Stimulated activated CD8-positive, alpha-beta memory T cell treated with anti-CD3 and anti-CD28 coated beads, Interleukin-4, amount 100 ng/mL, for 24 hours (primary cell): ENCODE measurements at regions not wholly inside any gene's neighbourhood (a gene's known extent, or its start where the extent isn't known, plus 50 kb on each side); places are given as distances from the start of the nearest gene placed in this dataset.

Experiments
- DNase-seq: peaks from one replicate; pipeline ENCODE4 v3.0.0-alpha.2; 2020; ENCODE audit warnings: low read depth

DNA sequence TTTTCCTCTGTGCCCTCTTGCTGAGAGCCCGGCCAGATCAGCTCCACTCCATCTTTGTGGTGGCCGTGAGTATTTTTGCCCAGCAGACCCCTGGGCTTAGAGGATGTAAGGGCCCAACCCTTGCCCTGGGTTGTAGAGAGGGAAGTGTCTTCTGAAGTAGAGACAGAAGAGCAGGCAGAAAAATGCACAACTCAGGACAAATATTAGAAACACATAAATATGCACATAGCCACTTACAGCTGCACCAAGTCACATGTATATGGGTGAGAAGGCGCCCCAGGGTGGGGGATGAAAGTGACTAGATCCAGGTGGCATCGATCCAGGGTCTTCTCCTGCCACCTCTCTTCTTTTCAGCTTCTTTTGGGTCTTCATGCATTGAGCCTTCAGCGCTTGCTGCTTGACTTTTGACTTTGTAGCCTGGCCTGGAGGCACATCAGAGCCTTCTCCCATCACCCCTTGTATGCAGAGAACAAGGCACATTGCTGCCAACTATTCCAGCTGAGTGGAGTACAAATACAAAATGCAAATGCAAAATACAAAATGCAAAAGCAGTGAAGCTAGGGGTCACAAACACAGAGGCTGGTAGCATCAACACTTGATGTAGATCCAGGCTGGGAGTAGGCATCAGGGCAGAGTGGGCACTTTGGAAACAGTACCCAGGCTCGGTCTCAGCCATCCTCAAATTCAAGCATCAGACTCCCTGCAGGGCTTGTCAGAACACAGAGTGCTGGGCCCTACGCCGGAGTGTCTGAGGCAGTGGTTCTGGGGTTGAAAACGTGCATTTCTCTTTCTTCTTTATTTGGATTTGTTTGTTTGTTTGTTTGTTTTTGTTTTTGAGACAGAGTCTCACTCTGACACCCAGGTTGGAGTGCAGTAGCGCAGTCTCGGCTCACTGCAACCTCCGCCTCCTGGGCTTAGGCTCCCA, 133.0 kb downstream of the ASB7 start:
- DNase-seq: no peak

DNA sequence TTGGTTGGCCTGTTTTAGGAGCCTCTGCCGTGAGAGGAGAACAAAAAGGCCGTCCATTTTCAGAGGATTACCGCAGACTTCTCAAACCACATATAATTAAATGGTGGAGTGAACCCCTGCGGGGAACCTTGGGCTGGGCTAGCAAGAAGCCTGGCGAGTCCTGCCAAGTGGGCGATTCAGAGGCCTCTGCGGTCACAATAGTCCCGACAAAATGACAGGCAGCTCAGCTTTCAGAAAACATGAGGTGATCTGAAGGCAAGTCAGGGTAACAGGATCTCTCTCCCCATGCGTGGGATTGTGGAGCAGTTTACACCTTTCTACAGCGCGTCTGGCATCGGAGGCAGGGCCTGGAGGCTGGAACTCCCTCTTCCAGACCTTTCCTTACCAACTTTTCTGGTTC, 134.8 kb downstream of the ASB7 start:
- no peak for DNase-seq

DNA sequence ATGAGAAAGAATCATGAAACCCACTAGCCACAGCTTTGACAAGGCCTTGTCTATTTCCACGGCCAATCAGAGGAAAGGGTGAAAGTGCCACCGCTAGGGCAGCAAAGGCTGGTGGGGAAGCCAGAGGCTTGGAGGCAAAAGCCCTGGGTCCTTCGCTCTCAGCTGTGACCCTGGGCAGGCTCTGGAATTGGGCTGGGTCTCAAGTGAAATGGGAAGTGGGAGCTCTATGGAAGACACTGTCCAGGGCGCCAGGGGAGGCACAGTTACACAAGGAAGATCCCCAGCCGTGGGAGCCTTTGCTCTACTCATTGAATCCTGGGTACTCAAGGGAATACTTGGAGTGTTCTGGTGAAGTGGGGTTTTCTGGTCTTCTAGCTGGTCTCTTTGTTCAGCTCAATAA, 136.2 kb downstream of the ASB7 start:
- no peak for DNase-seq

DNA sequence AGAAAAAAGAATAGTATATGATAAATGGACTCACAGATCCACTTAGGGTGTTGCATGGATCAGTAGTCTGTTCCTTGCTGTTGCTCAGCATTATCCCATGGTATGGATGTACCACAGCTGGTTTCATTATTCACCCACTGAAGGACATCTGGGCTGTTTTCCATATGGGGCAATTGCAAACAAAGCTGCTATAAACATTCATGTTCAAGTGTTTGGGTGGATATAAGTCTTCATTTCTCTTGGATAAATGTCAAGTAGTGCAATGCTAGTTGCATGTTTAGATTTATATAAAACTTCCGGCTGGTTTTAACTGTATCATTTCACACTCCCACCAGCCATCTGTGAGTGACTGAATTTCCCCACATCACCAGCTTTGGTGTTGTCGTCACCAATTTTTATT, 137.7 kb downstream of the ASB7 start:
- no peak for DNase-seq

DNA sequence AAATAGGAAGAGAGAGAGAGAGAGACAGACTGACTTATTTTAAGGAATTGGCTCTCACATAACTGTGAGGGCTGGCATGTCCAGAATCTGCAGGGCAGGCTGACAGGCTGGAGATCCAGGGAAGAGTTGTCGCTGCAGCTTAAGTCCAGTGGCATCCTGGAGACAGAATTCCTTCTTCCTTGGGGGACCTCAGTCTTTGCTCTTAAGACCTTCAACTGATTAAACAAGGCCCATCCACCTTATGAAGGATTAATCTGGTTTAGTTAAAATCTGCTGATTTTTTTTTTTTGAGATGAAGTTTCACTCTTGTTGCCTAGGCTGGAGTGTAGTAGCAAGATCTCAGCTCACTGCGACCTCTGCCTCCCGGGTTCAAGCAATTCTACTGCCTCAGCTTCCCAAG, 128.0 kb upstream of the ALDH1A3 start:
- DNase-seq: no peak

DNA sequence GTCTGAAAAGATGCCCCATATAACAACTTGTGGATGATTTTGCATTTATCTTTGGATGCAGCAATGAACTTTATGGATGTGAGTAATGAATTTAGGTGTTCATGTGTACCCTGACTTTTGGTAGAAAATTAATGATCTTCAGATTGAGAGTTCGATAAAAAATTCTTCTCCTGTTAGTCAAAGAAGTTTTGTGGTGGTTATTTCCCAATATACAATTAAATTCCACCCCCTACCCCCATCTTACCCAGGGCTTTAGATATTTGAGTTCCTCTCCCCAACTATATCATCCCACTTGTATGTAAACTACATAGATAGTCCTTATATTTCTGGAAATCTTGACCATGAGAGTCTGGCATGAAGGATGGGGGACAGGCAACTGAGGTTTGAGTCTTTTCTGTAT, 126.1 kb upstream of the ALDH1A3 start:
- no peak for DNase-seq

DNA sequence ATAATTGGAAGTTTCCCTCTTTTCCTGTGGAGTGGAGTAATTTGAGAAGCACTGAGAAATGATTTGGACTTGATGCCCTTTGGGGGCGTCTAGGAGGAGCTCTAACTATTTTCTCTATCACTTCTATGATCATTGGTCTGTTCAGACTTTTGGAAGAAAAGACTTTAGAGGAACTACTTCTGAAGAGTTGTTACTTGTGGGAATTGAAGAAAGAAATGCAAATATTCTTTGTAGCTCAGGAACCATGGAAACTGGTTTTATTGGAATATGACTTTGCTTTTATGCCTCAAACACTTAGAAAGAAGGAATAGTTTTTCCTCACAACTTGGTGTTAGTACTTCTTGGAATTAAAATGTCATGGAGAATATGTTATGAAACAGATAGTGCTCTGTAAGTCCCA, 122.0 kb upstream of the ALDH1A3 start:
- no peak for DNase-seq

DNA sequence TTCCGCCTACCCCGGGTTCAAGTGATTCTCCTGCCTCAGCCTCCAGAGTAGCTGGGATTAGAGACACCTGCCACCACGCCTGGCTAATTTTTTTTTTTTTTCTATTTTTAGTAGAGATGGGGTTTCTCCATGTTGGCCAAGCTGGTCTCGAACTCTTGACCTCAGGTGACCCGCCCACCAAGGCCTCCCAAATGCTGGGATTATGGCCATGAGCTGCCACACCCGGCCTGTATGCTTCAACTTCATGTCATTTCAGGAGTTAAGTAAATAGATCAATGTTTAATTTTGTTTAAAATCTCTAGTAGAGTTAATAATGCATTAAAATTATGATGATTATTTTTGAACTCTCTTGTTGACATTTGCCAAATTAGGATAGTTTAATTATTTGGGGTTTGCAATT, 121.1 kb upstream of the ALDH1A3 start:
- no peak for DNase-seq

DNA sequence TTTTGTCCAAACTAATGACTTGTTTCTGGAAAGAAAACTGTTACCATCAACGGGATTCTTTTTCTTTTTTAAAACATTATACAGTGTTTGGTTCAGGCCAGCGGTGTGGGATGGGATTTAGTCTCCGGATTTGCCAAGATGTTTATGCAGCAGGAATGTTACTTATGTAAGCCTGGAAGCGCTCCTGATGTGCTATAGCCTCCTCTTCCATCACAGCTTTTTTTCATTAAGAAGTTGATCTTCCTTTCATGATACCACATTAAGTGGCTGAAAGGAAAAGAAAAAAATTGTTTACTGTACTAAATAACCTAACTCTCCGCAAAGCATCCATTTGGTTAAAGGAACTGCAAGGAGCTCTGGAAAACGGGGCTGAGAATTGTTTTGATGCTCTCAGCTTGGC, 120.5 kb upstream of the ALDH1A3 start:
- DNase-seq: no peak

DNA sequence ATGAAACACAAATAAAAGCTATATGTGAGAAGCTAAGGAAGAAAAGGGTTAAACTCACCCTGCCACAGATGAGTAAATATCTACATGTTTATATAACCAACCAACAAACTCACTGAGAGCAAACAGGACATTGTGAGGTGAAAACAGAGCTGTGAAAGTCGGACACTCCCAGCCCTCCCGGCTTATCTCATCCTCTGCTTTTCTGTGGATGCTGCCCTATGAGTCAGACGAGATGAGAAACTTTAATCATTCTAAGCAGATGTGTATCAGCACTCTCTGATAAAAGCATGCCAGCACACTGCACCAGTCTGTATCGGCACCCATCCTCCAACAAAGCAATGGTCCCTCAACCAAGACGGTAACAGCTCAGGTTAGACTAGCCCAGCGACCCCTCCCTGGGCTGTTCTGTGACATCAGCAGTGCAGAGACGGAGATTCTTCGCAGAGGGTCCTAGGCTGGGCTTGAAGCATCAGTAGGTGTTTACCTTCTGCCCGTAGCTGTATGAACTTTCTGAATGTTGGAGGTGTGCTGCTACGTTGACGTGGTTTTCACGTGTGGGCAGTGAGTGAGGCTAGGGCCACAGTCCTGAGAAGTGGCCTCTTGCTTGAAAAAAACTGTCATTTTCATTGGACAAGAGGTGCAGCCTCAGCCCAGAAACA, 119.8 kb upstream of the ALDH1A3 start:
- DNase-seq: no peak

DNA sequence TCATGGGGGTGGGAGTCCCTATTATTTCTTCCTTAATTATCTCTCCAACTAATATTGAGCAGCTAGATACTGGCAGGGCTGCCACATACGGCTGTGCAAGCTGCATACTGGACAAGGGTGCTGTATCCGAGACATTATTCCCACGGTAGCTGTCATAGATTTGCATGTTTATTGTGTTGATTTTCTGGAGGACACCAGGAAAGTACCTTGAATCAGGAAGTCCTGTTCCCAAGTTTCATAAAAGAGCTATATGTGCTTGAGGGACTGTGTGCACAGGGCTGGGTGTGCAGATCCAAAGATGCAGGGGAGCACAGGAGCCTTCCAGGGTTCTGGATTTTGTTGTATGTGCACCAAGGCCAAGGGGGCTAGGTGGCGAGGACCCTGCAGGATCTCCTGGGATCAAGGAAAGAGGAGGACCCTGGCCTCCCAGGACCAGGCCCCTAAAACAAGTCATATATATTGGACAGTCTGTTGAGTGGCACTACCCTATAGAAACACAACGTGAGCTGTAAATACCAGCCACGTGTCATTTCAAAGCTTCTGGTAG, 119.2 kb upstream of the ALDH1A3 start:
- no peak for DNase-seq

DNA sequence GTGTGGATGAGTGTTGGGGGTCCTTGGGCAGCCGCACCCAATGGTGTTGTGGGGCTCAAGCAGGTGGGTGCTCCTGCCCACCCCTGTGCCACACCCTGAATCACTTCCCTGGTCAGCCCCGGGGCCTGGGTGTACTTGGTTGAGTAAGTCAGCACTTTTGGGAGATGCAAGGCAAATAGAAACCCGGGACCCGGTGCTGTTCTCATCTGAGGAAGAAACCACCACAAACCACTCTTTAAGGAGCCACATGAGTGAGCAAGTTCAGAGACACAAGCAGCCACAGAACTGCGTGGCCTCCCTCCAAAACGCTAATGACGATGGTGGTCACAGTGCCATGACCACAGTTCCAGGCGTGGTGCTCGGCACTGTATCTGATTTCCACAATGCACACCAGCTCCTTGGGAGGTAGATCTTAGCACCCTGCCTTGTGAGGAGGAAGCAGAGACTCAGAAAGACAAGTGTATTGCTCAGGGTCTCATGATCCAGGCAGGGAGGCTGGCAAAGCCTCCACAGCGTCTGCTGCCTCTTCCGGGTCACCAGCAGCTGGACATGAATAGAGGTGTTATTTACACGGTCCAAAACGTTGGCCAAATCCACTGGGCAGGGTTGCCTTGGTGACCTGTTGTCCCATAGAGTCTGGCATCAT, 118.2 kb upstream of the ALDH1A3 start:
- DNase-seq: no peak

DNA sequence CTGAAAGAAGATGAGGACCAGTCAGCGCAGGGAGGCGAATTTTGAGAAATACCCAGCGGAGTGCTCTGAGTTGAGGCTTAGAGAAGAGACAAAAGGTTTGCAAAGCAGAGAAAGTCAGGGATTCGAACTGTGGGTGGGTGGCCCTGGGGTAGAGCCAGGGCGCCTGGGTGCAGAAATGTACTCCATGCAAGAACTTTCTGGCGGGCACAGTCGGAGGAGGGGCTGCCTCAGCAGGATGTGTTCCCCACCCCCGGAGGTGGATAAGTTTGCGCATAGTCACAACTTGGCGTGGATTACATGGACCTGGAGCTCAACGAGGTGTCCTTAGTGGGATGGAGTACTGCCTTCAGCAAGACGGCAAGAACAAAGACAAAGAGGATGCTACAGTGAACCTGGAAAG, 117.3 kb upstream of the ALDH1A3 start:
- no peak for DNase-seq

DNA sequence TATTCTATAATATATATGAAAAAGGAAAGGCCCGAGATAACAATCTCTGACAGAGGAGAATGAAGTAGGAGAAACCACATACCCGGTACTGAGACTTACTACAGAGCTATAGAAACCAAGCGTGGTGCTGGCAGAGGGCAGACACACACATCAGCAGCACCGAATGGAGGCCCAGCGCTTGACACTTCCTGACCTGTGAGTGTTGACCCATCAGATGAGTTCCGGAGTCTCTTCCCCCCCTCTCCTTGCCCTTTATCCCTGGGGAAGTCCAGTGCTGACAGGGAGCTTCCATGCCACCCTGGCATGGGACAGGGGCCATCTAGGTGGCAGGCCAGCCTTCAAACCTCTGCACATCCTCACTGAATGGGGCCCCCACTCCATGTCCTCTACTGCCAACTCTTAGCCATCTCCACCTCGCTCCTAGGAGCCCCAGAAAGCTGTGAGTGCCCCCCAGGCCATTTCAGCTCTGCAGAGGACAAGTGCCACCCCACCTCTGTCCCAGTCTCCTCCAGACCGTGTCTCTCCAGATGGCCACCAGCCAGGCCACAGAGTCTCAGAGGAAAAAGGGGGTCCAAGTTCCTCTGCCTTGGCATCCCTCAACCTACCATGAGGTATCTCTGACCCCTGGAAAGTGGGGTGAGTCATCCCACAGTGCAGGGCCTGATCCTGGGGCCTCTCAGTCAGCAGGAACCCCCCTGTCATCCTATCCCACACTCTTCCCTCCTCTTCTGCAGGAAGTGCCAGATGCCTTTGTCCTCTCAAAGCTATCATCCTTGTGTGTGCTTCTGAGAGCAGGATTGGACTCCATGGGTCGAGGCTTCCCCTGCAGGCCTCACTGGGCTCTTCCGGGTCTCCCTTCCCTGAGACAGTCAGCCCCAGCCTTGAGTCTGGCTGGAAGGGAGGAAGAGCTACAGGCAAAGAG, 116.5 kb upstream of the ALDH1A3 start:
- DNase-seq: no peak

DNA sequence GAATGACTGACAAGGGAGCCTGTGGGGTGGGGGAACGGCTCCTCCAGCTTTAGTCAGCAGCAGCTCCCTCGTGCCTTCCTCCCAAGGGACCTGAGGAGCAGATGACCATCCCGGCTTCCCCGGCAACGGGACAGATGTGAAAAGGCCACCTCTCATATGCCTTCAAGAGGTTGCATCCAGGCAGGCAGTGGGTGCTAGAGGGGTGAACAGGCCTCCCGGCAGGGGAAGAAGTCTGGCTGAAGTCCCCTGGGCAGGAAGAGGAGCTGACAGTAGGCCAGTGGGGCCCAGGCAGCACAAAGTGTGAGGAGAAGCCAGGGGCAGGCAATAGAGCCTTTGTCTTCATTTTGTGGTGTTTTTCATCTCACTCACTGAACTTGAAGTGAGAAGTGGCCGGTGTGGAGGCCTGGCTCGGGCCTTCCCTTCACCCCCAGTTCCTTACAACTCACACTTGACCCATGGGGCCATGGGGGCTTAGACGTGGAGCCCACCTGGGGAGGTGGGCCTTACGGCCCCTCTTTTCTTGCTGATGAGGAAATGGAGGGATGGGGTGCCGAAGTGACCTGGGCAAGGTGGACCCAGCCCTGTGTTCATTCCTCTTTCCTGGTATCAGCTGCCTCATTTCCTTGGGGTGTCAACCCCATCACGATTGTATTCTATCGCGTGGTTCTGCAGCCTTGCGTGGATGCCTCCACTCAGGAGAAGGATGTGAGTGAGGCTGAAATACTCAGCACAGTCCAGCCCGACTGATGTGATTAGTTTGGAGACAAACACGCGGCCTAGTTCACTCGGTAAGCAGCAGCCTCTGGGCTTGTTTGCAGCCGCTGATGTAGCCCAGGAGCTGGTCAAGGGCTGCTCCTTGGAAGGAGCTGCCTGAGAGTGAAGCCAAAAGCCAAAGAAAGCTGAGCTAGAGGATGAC, 115.5 kb upstream of the ALDH1A3 start:
- DNase-seq: no peak

DNA sequence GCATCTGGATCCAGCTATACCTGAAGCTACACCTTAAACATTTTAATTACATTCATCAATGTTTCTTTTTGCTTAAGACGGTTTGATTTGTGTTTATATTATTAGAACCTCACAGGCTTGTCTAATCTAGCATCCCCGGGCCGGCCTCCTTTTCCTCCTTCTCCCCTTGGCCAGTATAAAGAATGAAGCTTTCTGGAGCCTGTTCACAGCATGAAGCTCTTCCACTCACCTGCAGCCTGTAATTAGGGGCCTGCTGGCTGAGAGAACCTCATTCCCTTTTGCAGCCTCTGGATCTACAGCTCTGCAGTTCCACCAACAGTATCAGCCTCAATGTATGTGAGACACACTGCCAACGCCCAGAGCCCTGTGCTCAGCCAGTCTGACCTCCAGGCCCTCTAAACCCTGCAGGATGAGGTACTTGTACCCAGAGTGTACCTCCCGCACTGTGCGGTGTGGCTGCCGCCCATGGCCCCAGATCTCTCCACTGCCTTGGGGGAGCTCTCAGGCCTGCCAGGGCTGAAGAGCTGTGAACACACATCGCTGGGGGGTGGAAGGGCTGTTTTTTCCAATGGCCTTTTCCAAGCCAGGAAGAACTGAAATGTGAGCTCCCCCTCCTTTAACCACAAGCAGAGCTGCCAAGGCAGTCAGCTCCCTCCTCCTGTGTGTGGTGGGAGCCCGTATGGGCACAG, 114.7 kb upstream of the ALDH1A3 start:
- DNase-seq: no peak

DNA sequence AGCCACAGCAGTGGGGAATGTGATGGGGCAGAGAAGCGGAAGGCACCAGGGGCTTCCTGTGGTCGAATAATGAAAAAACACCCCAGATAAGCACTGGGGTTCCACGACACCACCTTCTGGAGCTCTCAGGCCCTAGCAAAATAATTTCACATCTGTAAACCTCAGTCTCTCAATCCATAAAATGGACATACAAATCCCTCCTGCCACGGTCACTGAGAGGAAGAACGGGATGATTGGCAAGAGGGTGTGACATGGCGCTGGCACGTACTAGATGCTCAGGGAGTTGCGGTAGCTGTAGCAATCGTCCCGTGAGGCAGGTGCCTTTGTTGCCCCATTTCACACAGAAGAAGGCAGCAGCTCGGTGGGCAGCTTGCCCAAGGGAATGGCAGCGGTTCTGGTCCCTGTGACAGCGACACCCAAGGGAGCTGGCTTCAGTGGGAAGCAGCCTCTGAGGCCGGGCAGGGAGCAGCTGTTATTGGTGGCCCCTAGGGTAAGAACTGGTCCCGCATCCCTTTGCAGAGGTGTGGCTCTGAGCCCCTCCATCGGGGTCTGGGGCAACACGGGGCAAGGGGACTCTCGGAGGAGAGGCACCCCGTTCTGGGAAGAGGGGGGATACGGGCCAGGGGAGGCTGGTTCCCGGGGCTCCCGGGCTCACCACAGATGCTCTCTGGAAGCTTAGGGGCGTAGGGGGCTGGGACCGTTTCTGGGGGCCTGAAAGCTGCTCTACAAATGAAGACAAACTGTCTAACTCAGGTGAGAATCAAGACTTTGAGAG, 114.0 kb upstream of the ALDH1A3 start:
- DNase-seq: no peak

DNA sequence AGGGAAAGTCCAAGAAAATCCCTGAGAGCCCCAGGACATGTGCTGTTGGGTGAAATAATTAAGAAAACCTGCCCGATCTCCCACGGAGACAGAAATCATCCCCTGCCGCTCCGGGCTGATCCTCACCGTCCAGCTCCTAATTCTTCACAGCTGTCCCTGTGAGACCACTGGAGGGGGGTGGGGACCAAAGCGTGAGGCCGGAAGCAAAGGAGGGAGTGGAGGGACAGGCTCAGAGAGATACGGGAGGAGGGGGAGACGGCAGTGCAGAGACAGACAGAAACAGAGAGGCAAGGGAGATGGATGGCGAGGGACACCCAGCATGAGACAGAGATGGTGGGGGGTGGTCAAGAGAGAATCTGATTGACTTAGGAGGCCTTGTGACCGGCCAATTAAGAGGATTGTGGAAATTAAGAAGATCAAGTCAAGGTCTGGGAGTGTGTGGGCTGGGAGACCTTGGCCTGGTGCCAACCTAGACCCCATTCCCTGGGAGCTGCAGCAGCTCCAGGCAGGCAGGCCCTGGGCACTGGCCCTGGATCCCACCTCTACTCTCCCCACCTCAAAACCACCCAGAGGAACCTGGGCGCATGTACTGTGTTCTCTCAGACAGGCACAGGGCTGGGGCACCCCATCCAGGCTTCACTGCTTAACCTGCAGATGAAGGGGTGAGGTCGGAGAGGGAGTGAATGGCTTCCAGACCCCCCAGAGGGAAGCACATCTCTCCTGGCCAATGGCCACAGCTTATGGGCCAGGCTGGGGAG, 113.2 kb upstream of the ALDH1A3 start:
- DNase-seq: no peak
